H4 (cell line): ENCODE measurements at regions not wholly inside any gene's neighbourhood (a gene's known extent, or its start where the extent isn't known, plus 50 kb on each side); places are given as distances from the start of the nearest gene placed in this dataset.
A peak's percentile ranks its signal among the peaks of the same experiment; 100 is the strongest.
"Not testable (repeated sequence)": the region's sequence is repeated elsewhere in the genome, so short reads cannot be mapped to it uniquely, and the experiment has no call there.

ENCODE experiments used
- DNase-seq: peaks from one replicate; pipeline ENCODE4 v3.0.0-alpha.2; 2015; ENCODE audit warnings: low spot score

- DNase-seq, result no peak
Observed at GRCh38 chr6:140463312-140463710, 1088.9 kb upstream of the CITED2 start.

- no peak for DNase-seq
Observed at GRCh38 chr6:140462453-140463311, 1088.2 kb upstream of the CITED2 start.

GRCh38 chr6:140462076-140462452, 1087.6 kb upstream of the CITED2 start:
- DNase-seq, result no peak

GRCh38 chr6:140460267-140460666, 1085.8 kb upstream of the CITED2 start:
- no peak for DNase-seq

- DNase-seq, result no peak
Observed at GRCh38 chr6:140459209-140459608, 1084.8 kb upstream of the CITED2 start.

GRCh38 chr6:140446241-140446640, 1071.8 kb upstream of the CITED2 start:
- DNase-seq, result no peak

- no peak for DNase-seq
Observed at GRCh38 chr6:140445474-140446004, 1071.1 kb upstream of the CITED2 start.

GRCh38 chr6:140443112-140443511, 1068.7 kb upstream of the CITED2 start:
- DNase-seq, result not testable (repeated sequence)

GRCh38 chr6:140441256-140441655, 1066.8 kb upstream of the CITED2 start:
- DNase-seq, result peak; percentile 15

- no peak for DNase-seq
Observed at GRCh38 chr6:140440223-140440835, 1065.9 kb upstream of the CITED2 start.

GRCh38 chr6:140438346-140438735, 1063.9 kb upstream of the CITED2 start:
- no peak for DNase-seq

- no peak for DNase-seq
Observed at GRCh38 chr6:140437619-140438345, 1063.3 kb upstream of the CITED2 start.

- peak; percentile 54 for DNase-seq
Observed at GRCh38 chr6:140436023-140436811, 1061.8 kb upstream of the CITED2 start.

- no peak for DNase-seq
Observed at GRCh38 chr6:140434761-140435160, 1060.3 kb upstream of the CITED2 start.

GRCh38 chr6:140433072-140433471, 1058.6 kb upstream of the CITED2 start:
- DNase-seq, result no peak

- DNase-seq, result peak; percentile 14
Observed at GRCh38 chr6:140427842-140428241, 1053.4 kb upstream of the CITED2 start.

GRCh38 chr6:140414966-140415620, 1040.6 kb upstream of the CITED2 start:
- no peak for DNase-seq

- DNase-seq, result no peak
Observed at GRCh38 chr6:140403020-140403419, 1028.6 kb upstream of the CITED2 start.

- no peak for DNase-seq
Observed at GRCh38 chr6:140401761-140402160, 1027.3 kb upstream of the CITED2 start.

- DNase-seq, result no peak
Observed at GRCh38 chr6:140398076-140398475, 1023.6 kb upstream of the CITED2 start.

- DNase-seq, result no peak
Observed at GRCh38 chr6:140397106-140397505, 1022.7 kb upstream of the CITED2 start.
